ENCODE measurements at regions not wholly inside any gene's neighbourhood (a gene's known extent, or its start where the extent isn't known, plus 50 kb on each side); places are given as distances from the start of the nearest gene placed in this dataset.

GRCh38 chr9:75695921-75696320 lies 194.6 kb upstream of the PCSK5 start:
- no peak for DNase-seq

- DNase-seq = no peak
Observed at GRCh38 chr9:75699017-75699416, 191.5 kb upstream of the PCSK5 start.

- no peak for DNase-seq
Observed at GRCh38 chr9:75699625-75700251, 190.7 kb upstream of the PCSK5 start.

GRCh38 chr9:75700252-75700640 lies 190.2 kb upstream of the PCSK5 start:
- no peak for DNase-seq

GRCh38 chr9:75707191-75707590 lies 183.3 kb upstream of the PCSK5 start:
- DNase-seq = no peak

GRCh38 chr9:75709698-75710097 lies 180.8 kb upstream of the PCSK5 start:
- DNase-seq = no peak

GRCh38 chr9:75712700-75713099 lies 177.8 kb upstream of the PCSK5 start:
- DNase-seq = no peak

- no peak for DNase-seq
Observed at GRCh38 chr9:75713335-75713734, 177.1 kb upstream of the PCSK5 start.

GRCh38 chr9:75715360-75715759 lies 175.1 kb upstream of the PCSK5 start:
- no peak for DNase-seq

GRCh38 chr9:75718677-75719076 lies 171.8 kb upstream of the PCSK5 start:
- no peak for DNase-seq

- DNase-seq = no peak
Observed at GRCh38 chr9:75728391-75728790, 162.1 kb upstream of the PCSK5 start.

- no peak for DNase-seq
Observed at GRCh38 chr9:75734802-75735201, 155.7 kb upstream of the PCSK5 start.

- DNase-seq = no peak
Observed at GRCh38 chr9:75739884-75740611, 150.4 kb upstream of the PCSK5 start.

- DNase-seq = no peak
Observed at GRCh38 chr9:75743855-75744254, 146.6 kb upstream of the PCSK5 start.

- DNase-seq = no peak
Observed at GRCh38 chr9:75754080-75754479, 136.4 kb upstream of the PCSK5 start.

- DNase-seq = no peak
Observed at GRCh38 chr9:75775166-75775565, 115.3 kb upstream of the PCSK5 start.

GRCh38 chr9:75775966-75776691 lies 114.3 kb upstream of the PCSK5 start:
- DNase-seq = no peak

GRCh38 chr9:75780185-75780584 lies 110.3 kb upstream of the PCSK5 start:
- no peak for DNase-seq

GRCh38 chr9:75788006-75788634 lies 102.4 kb upstream of the PCSK5 start:
- no peak for DNase-seq

GRCh38 chr9:75797085-75797580 lies 93.3 kb upstream of the PCSK5 start:
- no peak for DNase-seq

- DNase-seq = no peak
Observed at GRCh38 chr9:75798505-75798904, 92.0 kb upstream of the PCSK5 start.

- DNase-seq = no peak
Observed at GRCh38 chr9:75803130-75803529, 87.3 kb upstream of the PCSK5 start.

- DNase-seq = no peak
Observed at GRCh38 chr9:75810063-75810462, 80.4 kb upstream of the PCSK5 start.

GRCh38 chr9:75811692-75812091 lies 78.8 kb upstream of the PCSK5 start:
- DNase-seq = no peak
